ENCODE measurements at regions not wholly inside any gene's neighbourhood (a gene's known extent, or its start where the extent isn't known, plus 50 kb on each side); places are given as distances from the start of the nearest gene placed in this dataset.

DNA sequence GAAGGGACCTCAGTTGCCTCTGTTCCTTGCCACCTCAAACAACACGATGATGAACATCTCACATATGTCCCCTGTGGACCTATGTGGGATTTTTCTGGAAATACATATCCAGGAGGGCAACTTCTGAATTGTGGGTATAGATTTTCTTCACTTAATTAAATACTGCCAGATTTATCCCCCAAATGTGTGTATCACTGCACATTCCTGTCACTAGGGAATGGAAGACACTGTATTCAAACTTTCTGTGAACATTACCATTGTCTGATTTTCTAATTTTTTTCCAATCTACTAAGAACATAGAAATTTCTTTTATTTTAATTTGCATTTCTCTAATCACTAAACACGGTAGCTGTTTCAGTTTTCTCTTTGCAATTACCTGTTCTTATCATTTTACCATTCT lies 102.0 kb upstream of the MRPS22 start:
- TF ChIP-seq EZH2 (IDR thresholded peaks at IDR 0.05; ENCODE audit: borderline replicate concordance, low read length), result no peak
- TF ChIP-seq CTCF (IDR thresholded peaks at IDR 0.05; ENCODE audit: low read length), result no peak
- Histone ChIP-seq H3K4me2 (ENCODE audit: low read length) (no peak overlapping the region), H3K36me3 (ENCODE audit: insufficient read depth, low read length) (no peaks in the 10 kb centered on the region), H3K9ac (ENCODE audit: low read length) (no peak overlapping the region), H3K27me3 (ENCODE audit: insufficient read depth, low read length) (no peaks in the 10 kb centered on the region), H3K27ac (ENCODE audit: low read depth, low read length, poor library complexity, severe bottlenecking) (no peak overlapping the region), H2AFZ (ENCODE audit: low read length) (no peak overlapping the region), H3F3A (ENCODE audit: insufficient read depth, low read length) (no peaks in the 10 kb centered on the region), H3K4me3 (ENCODE audit: low read depth, low read length, poor library complexity, severe bottlenecking) (no peak overlapping the region), H3K9me3 (ENCODE audit: low read length) (no peaks in the 10 kb centered on the region), H3K79me2 (ENCODE audit: insufficient read depth, low read length) (no peaks in the 10 kb centered on the region), H3K9me2 (ENCODE audit: low read depth, low read length) (no peaks in the 10 kb centered on the region), H4K20me1 (ENCODE audit: insufficient read depth, low read length) (no peaks in the 10 kb centered on the region), H3K4me1 (ENCODE audit: insufficient read depth, low read length, severe bottlenecking) (no peaks in the 10 kb centered on the region)

- Histone ChIP-seq H3K9me2 (ENCODE audit: low read depth, low read length) (no peaks in the 10 kb centered on the region), H3K27ac (ENCODE audit: low read depth, low read length, poor library complexity, severe bottlenecking) (no peak overlapping the region), H3K79me2 (ENCODE audit: insufficient read depth, low read length) (no peaks in the 10 kb centered on the region), H4K20me1 (ENCODE audit: insufficient read depth, low read length) (no peaks in the 10 kb centered on the region), H3K36me3 (ENCODE audit: insufficient read depth, low read length) (no peaks in the 10 kb centered on the region), H3K9me3 (ENCODE audit: low read length) (no peaks in the 10 kb centered on the region), H3K4me1 (ENCODE audit: insufficient read depth, low read length, severe bottlenecking) (no peaks in the 10 kb centered on the region), H2AFZ (ENCODE audit: low read length) (no peak overlapping the region), H3K4me2 (ENCODE audit: low read length) (no peak overlapping the region), H3K27me3 (ENCODE audit: insufficient read depth, low read length) (no peaks in the 10 kb centered on the region), H3K9ac (ENCODE audit: low read length) (no peak overlapping the region), H3F3A (ENCODE audit: insufficient read depth, low read length) (no peaks in the 10 kb centered on the region), H3K4me3 (ENCODE audit: low read depth, low read length, poor library complexity, severe bottlenecking) (no peak overlapping the region)
- TF ChIP-seq CTCF (IDR thresholded peaks at IDR 0.05; ENCODE audit: low read length) (no peak), EZH2 (IDR thresholded peaks at IDR 0.05; ENCODE audit: borderline replicate concordance, low read length) (no peak)
Measured at GRCh38 chr3:139243710-139244109, 100.1 kb upstream of the MRPS22 start.

DNA sequence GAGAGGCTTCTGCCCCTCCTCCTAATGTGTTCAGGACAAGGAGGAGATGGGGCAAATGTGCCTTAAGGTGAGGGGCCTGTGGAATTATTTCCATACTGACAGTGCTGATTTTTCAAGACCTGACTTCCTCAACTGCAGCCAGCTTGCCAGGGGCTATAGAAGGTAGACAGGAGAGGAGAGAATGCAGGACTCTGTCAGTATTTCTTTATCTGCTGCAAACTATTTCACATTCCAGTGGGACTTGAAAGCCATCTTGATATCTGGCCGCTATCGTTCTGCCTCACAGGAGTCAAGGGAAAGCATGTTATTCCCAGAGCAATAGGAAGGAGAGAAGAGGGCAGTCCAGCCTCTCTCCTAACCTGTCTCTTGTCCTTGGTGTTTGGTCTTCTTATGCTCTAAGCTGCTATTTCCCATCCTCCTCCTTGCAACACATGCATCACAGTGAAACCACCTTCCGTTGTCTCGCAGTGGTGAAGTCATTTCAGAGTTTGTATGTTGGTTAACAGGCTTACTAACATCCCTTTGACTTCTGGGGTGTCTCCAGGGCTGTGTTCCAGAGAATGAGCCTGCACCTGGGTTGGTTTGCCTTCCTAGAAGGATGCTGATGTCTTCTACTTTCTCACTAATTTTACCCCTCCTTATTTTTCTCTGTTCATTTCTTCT lies 95.1 kb upstream of the MRPS22 start:
- H3F3A ChIP-seq (ENCODE audit: insufficient read depth, low read length), result no peaks in the 10 kb centered on the region
- no peaks in the 10 kb centered on the region for H3K4me1 ChIP-seq (ENCODE audit: insufficient read depth, low read length, severe bottlenecking)
- H3K27me3 ChIP-seq (ENCODE audit: insufficient read depth, low read length), result no peaks in the 10 kb centered on the region
- no peak overlapping the region for H2AFZ ChIP-seq (ENCODE audit: low read length)
- no peak overlapping the region for H3K4me2 ChIP-seq (ENCODE audit: low read length)
- H3K79me2 ChIP-seq (ENCODE audit: insufficient read depth, low read length), result no peaks in the 10 kb centered on the region
- no peaks in the 10 kb centered on the region for H3K36me3 ChIP-seq (ENCODE audit: insufficient read depth, low read length)
- no peaks in the 10 kb centered on the region for H4K20me1 ChIP-seq (ENCODE audit: insufficient read depth, low read length)
- no peaks in the 10 kb centered on the region for H3K9me3 ChIP-seq (ENCODE audit: low read length)
- no peak overlapping the region for H3K9ac ChIP-seq (ENCODE audit: low read length)
- TF ChIP-seq EZH2 (IDR thresholded peaks at IDR 0.05; ENCODE audit: borderline replicate concordance, low read length), result no peak
- no peak for TF ChIP-seq CTCF (IDR thresholded peaks at IDR 0.05; ENCODE audit: low read length)
- no peak overlapping the region for H3K4me3 ChIP-seq (ENCODE audit: low read depth, low read length, poor library complexity, severe bottlenecking)
- no peaks in the 10 kb centered on the region for H3K9me2 ChIP-seq (ENCODE audit: low read depth, low read length)
- no peak overlapping the region for H3K27ac ChIP-seq (ENCODE audit: low read depth, low read length, poor library complexity, severe bottlenecking)
